K562 (cell line): ENCODE measurements at regions not wholly inside any gene's neighbourhood (a gene's known extent, or its start where the extent isn't known, plus 50 kb on each side); places are given as distances from the start of the nearest gene placed in this dataset.

Experiments
- CBX8 ChIP-seq: fragments of 200-600 bp; sonication (generic); IDR thresholded peaks from 2 replicates; pipeline ENCODE4 v1.6.1; 2012; ENCODE audit warnings: borderline replicate concordance, mixed run types, low read depth, mild to moderate bottlenecking, moderate library complexity, mixed read lengths, low read length, control low read depth, inconsistent platforms; ENCODE audit not compliant: poor library complexity, severe bottlenecking; ENCODE audit errors: extremely low read depth
- CLOCK ChIP-seq: fragments of 250-450 bp; sonication (Bioruptor Pico); IDR thresholded peaks from 2 replicates; pipeline ENCODE4 v1.4.0; 2020; ENCODE audit warnings: mild to moderate bottlenecking, moderate library complexity, borderline replicate concordance
- EGR1 ChIP-seq: fragments of 450-650 bp; conservative IDR thresholded peaks from 2 replicates; pipeline ENCODE4 v1.6.1; 2017; ENCODE audit warnings: mild to moderate bottlenecking
- FOSL1 ChIP-seq: fragments of 200-800 bp; sonication (Bioruptor generic); conservative IDR thresholded peaks from 2 replicates; pipeline ENCODE4 v1.6.1; 2016; ENCODE audit warnings: missing genetic modification characterization, missing compliant biosample characterization
- HDAC8 ChIP-seq: fragments of 450-650 bp; IDR thresholded peaks from 2 replicates; pipeline ENCODE4 v1.6.1; 2016; ENCODE audit warnings: mild to moderate bottlenecking, missing genetic modification characterization, moderate library complexity, missing compliant biosample characterization
- MEIS2 ChIP-seq: fragments of 450-650 bp; IDR thresholded peaks from 2 replicates; pipeline ENCODE4 v1.6.1; 2014; ENCODE audit warnings: mild to moderate bottlenecking; ENCODE audit not compliant: partially characterized antibody
- SRSF9 ChIP-seq: fragments of 200-400 bp; formaldehyde crosslinking; IDR thresholded peaks from 2 replicates; pipeline ENCODE4 v1.6.1; 2017; ENCODE audit warnings: low read depth, low read length, borderline replicate concordance
- ZNF239 ChIP-seq: fragments of 250-450 bp; sonication (Bioruptor Pico); IDR thresholded peaks from 2 replicates; pipeline ENCODE4 v1.4.0; 2020; ENCODE audit warnings: mild to moderate bottlenecking

DNA sequence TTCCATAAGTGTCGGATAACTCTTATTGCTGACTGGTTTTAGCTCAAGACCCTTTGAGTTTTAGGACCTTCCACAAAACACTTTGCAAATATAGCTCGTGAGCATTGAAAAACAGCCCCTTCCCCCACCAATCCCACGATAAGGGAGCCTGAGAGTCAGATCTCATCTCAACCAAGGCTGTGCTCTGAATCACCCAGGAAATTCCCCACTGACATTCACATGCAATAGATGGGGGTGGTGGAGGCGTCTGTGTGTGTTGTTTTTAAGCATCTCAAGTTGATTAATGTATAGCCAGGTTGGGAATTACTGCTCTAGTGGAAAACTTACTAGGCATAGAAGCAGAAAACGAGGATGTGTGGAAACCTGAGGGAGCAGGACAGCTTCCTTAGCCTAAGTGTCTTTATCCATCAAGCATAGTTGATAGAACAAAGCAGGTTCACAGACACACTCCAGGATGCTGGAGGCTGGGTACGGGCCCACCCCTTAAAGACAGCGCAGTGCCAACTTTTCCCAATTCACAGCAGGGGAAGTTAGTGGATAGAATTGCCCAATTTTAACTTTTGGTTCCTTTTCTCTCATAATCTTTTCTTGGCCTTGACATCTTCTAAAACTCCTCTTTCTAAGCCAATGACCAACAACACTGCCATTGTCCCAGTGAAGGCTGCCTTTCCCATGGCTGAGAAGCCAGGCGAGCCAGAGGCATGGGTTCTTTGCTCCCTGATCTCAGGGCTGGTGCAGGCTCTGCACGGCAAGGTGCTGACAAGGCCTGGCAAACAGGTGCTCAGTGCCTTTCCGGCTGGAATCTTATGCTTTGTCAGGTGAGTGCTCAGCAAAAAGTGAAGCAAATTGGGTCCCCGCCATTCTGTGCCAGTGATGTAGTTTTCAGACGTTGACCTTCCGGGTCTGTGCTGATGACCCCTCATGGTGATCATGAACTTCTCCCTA lies 98.5 kb upstream of the INSIG1 start (continued):
- no peak for TF ChIP-seq CLOCK
- TF ChIP-seq ZNF239 (CRISPR knock-in tag): peak; percentile 13; the same call in 1 of the 2 replicates
- TF ChIP-seq FOSL1 (tag): peak; percentile 46; the same call in 1 of the 2 replicates
- TF ChIP-seq CBX8: no peak
- TF ChIP-seq HDAC8 (tag): no peak
- TF ChIP-seq MEIS2: peak; percentile 28
- peak; percentile 79 for TF ChIP-seq EGR1
- no peak for TF ChIP-seq SRSF9
